ENCODE measurements at regions not wholly inside any gene's neighbourhood (a gene's known extent, or its start where the extent isn't known, plus 50 kb on each side); places are given as distances from the start of the nearest gene placed in this dataset.

GRCh38 chr22:27148886-27149470 lies 491.6 kb downstream of the MIAT start:
- Histone ChIP-seq H3K36me3 (ENCODE audit: insufficient read depth, low read length) (no peaks in the 10 kb centered on the region), H2AFZ (ENCODE audit: low read length, unreplicated experiment) (no peak overlapping the region), H3K4me1 (ENCODE audit: control insufficient read depth, insufficient read depth, low read length, unreplicated experiment) (no peaks in the 10 kb centered on the region), H3K27ac (ENCODE audit: low read depth, low read length) (no peak overlapping the region), H3K79me2 (ENCODE audit: control insufficient read depth, insufficient read depth, low read length, unreplicated experiment) (no peaks in the 10 kb centered on the region), H3K27me3 (ENCODE audit: insufficient read depth, low read length) (no peaks in the 10 kb centered on the region), H3K4me3 (ENCODE audit: low read depth, low read length) (no peak overlapping the region)

GRCh38 chr22:27149921-27150543 lies 492.6 kb downstream of the MIAT start:
- Histone ChIP-seq H3K27ac (ENCODE audit: low read depth, low read length) (no peak overlapping the region), H3K4me3 (ENCODE audit: low read depth, low read length) (no peak overlapping the region)

GRCh38 chr22:27150544-27150941 lies 493.2 kb downstream of the MIAT start:
- no peaks in the 10 kb centered on the region for H3K36me3 ChIP-seq (ENCODE audit: insufficient read depth, low read length)
- H3K4me1 ChIP-seq (ENCODE audit: control insufficient read depth, insufficient read depth, low read length, unreplicated experiment), result no peaks in the 10 kb centered on the region
- no peaks in the 10 kb centered on the region for H3K27me3 ChIP-seq (ENCODE audit: insufficient read depth, low read length)
- H3K4me3 ChIP-seq (ENCODE audit: low read depth, low read length), result no peak overlapping the region
- H3K27ac ChIP-seq (ENCODE audit: low read depth, low read length), result no peak overlapping the region
- no peak overlapping the region for H2AFZ ChIP-seq (ENCODE audit: low read length, unreplicated experiment)
- no peaks in the 10 kb centered on the region for H3K79me2 ChIP-seq (ENCODE audit: control insufficient read depth, insufficient read depth, low read length, unreplicated experiment)

More at GRCh38 chr22:27149921-27150543, 492.6 kb downstream of the MIAT start:
- Histone ChIP-seq H3K79me2 (ENCODE audit: control insufficient read depth, insufficient read depth, low read length, unreplicated experiment) (no peaks in the 10 kb centered on the region), H3K4me1 (ENCODE audit: control insufficient read depth, insufficient read depth, low read length, unreplicated experiment) (no peaks in the 10 kb centered on the region), H2AFZ (ENCODE audit: low read length, unreplicated experiment) (peak overlapping the region; percentile 68), H3K27me3 (ENCODE audit: insufficient read depth, low read length) (no peaks in the 10 kb centered on the region), H3K36me3 (ENCODE audit: insufficient read depth, low read length) (no peaks in the 10 kb centered on the region)

- Histone ChIP-seq H3K27me3 (ENCODE audit: insufficient read depth, low read length) (no peaks in the 10 kb centered on the region), H3K4me3 (ENCODE audit: low read depth, low read length) (no peak overlapping the region), H2AFZ (ENCODE audit: low read length, unreplicated experiment) (no peak overlapping the region), H3K4me1 (ENCODE audit: control insufficient read depth, insufficient read depth, low read length, unreplicated experiment) (no peaks in the 10 kb centered on the region), H3K27ac (ENCODE audit: low read depth, low read length) (no peak overlapping the region), H3K79me2 (ENCODE audit: control insufficient read depth, insufficient read depth, low read length, unreplicated experiment) (no peaks in the 10 kb centered on the region), H3K36me3 (ENCODE audit: insufficient read depth, low read length) (no peaks in the 10 kb centered on the region)
These were observed 494.0 kb downstream of the MIAT start for GRCh38 chr22:27151407-27151806.

GRCh38 chr22:27152033-27152432 lies 494.6 kb downstream of the MIAT start:
- H3K4me3 ChIP-seq (ENCODE audit: low read depth, low read length), result no peak overlapping the region
- no peaks in the 10 kb centered on the region for H3K4me1 ChIP-seq (ENCODE audit: control insufficient read depth, insufficient read depth, low read length, unreplicated experiment)
- no peak overlapping the region for H3K27ac ChIP-seq (ENCODE audit: low read depth, low read length)
- no peaks in the 10 kb centered on the region for H3K79me2 ChIP-seq (ENCODE audit: control insufficient read depth, insufficient read depth, low read length, unreplicated experiment)
- no peak overlapping the region for H2AFZ ChIP-seq (ENCODE audit: low read length, unreplicated experiment)
- no peaks in the 10 kb centered on the region for H3K27me3 ChIP-seq (ENCODE audit: insufficient read depth, low read length)
- H3K36me3 ChIP-seq (ENCODE audit: insufficient read depth, low read length), result no peaks in the 10 kb centered on the region

GRCh38 chr22:27152883-27153282 lies 495.5 kb downstream of the MIAT start:
- no peak overlapping the region for H3K4me3 ChIP-seq (ENCODE audit: low read depth, low read length)
- no peak overlapping the region for H3K27ac ChIP-seq (ENCODE audit: low read depth, low read length)
- H3K4me1 ChIP-seq (ENCODE audit: control insufficient read depth, insufficient read depth, low read length, unreplicated experiment), result no peaks in the 10 kb centered on the region
- H3K27me3 ChIP-seq (ENCODE audit: insufficient read depth, low read length), result no peaks in the 10 kb centered on the region
- no peaks in the 10 kb centered on the region for H3K79me2 ChIP-seq (ENCODE audit: control insufficient read depth, insufficient read depth, low read length, unreplicated experiment)
- H3K36me3 ChIP-seq (ENCODE audit: insufficient read depth, low read length), result no peaks in the 10 kb centered on the region
- H2AFZ ChIP-seq (ENCODE audit: low read length, unreplicated experiment), result no peak overlapping the region

GRCh38 chr22:27153386-27153785 lies 496.0 kb downstream of the MIAT start:
- no peaks in the 10 kb centered on the region for H3K27me3 ChIP-seq (ENCODE audit: insufficient read depth, low read length)
- no peaks in the 10 kb centered on the region for H3K36me3 ChIP-seq (ENCODE audit: insufficient read depth, low read length)
- H3K4me3 ChIP-seq (ENCODE audit: low read depth, low read length), result no peak overlapping the region
- H3K4me1 ChIP-seq (ENCODE audit: control insufficient read depth, insufficient read depth, low read length, unreplicated experiment), result no peaks in the 10 kb centered on the region
- H2AFZ ChIP-seq (ENCODE audit: low read length, unreplicated experiment), result no peak overlapping the region
- H3K79me2 ChIP-seq (ENCODE audit: control insufficient read depth, insufficient read depth, low read length, unreplicated experiment), result no peaks in the 10 kb centered on the region
- H3K27ac ChIP-seq (ENCODE audit: low read depth, low read length), result no peak overlapping the region

- H3K27ac ChIP-seq (ENCODE audit: low read depth, low read length), result no peak overlapping the region
- H3K4me3 ChIP-seq (ENCODE audit: low read depth, low read length), result no peak overlapping the region
- no peaks in the 10 kb centered on the region for H3K27me3 ChIP-seq (ENCODE audit: insufficient read depth, low read length)
- no peaks in the 10 kb centered on the region for H3K4me1 ChIP-seq (ENCODE audit: control insufficient read depth, insufficient read depth, low read length, unreplicated experiment)
- no peak overlapping the region for H2AFZ ChIP-seq (ENCODE audit: low read length, unreplicated experiment)
- no peaks in the 10 kb centered on the region for H3K79me2 ChIP-seq (ENCODE audit: control insufficient read depth, insufficient read depth, low read length, unreplicated experiment)
- H3K36me3 ChIP-seq (ENCODE audit: insufficient read depth, low read length), result no peaks in the 10 kb centered on the region
These were observed 497.3 kb downstream of the MIAT start for GRCh38 chr22:27154717-27155116.

GRCh38 chr22:27156821-27157489 lies 499.6 kb downstream of the MIAT start:
- Histone ChIP-seq H3K4me1 (ENCODE audit: control insufficient read depth, insufficient read depth, low read length, unreplicated experiment) (no peaks in the 10 kb centered on the region), H3K4me3 (ENCODE audit: low read depth, low read length) (no peak overlapping the region), H3K27ac (ENCODE audit: low read depth, low read length) (no peak overlapping the region), H3K27me3 (ENCODE audit: insufficient read depth, low read length) (no peaks in the 10 kb centered on the region), H2AFZ (ENCODE audit: low read length, unreplicated experiment) (no peak overlapping the region), H3K36me3 (ENCODE audit: insufficient read depth, low read length) (no peaks in the 10 kb centered on the region), H3K79me2 (ENCODE audit: control insufficient read depth, insufficient read depth, low read length, unreplicated experiment) (no peaks in the 10 kb centered on the region)

- Histone ChIP-seq H3K4me3 (ENCODE audit: low read depth, low read length) (no peak overlapping the region), H3K27me3 (ENCODE audit: insufficient read depth, low read length) (no peaks in the 10 kb centered on the region), H2AFZ (ENCODE audit: low read length, unreplicated experiment) (no peak overlapping the region), H3K27ac (ENCODE audit: low read depth, low read length) (no peak overlapping the region), H3K36me3 (ENCODE audit: insufficient read depth, low read length) (no peaks in the 10 kb centered on the region), H3K4me1 (ENCODE audit: control insufficient read depth, insufficient read depth, low read length, unreplicated experiment) (no peaks in the 10 kb centered on the region), H3K79me2 (ENCODE audit: control insufficient read depth, insufficient read depth, low read length, unreplicated experiment) (no peaks in the 10 kb centered on the region)
These were observed 500.4 kb downstream of the MIAT start for GRCh38 chr22:27157666-27158370.
